Glutamatergic neuron (in vitro differentiated cells): ENCODE measurements at regions not wholly inside any gene's neighbourhood (a gene's known extent, or its start where the extent isn't known, plus 50 kb on each side); places are given as distances from the start of the nearest gene placed in this dataset.

ENCODE experiments used
- DNase-seq: peaks from one replicate; pipeline ENCODE4 v3.0.0; 2022
- H3K27ac Mint-ChIP-seq: one replicate; pipeline ENCODE4 v1.8.0; 2020; ENCODE audit warnings: mild to moderate bottlenecking, mixed read lengths, inconsistent platforms; ENCODE audit not compliant: unreplicated experiment
- H3K27me3 Mint-ChIP-seq: one replicate; pipeline ENCODE4 v1.8.0; 2020; ENCODE audit warnings: mild to moderate bottlenecking, moderate library complexity, mixed read lengths, inconsistent platforms; ENCODE audit not compliant: unreplicated experiment
- H3K36me3 Mint-ChIP-seq: one replicate; pipeline ENCODE4 v1.8.0; 2020; ENCODE audit warnings: mild to moderate bottlenecking, mixed read lengths, inconsistent platforms; ENCODE audit not compliant: unreplicated experiment
- H3K4me1 Mint-ChIP-seq: one replicate; pipeline ENCODE4 v1.8.0; 2020; ENCODE audit warnings: mild to moderate bottlenecking, low read depth, mixed read lengths, inconsistent platforms; ENCODE audit not compliant: unreplicated experiment
- H3K4me3 Mint-ChIP-seq: one replicate; pipeline ENCODE4 v1.8.0; 2020; ENCODE audit warnings: mild to moderate bottlenecking, mixed read lengths, inconsistent platforms; ENCODE audit not compliant: unreplicated experiment
- H3K9me3 Mint-ChIP-seq: one replicate; pipeline ENCODE4 v1.8.0; 2020; ENCODE audit warnings: mild to moderate bottlenecking, moderate library complexity, mixed read lengths, inconsistent platforms; ENCODE audit not compliant: unreplicated experiment
- CTCF ChIP-seq: fragments of 200-600 bp; sonication (generic); IDR thresholded peaks from one replicate; pipeline ENCODE4 v1.5.0; 2021; ENCODE audit not compliant: partially characterized antibody, unreplicated experiment

- H3K9me3 Mint-ChIP-seq: no peaks in the 10 kb centered on the region
- DNase-seq: no peak
- H3K27me3 Mint-ChIP-seq: no peaks in the 10 kb centered on the region
- H3K27ac Mint-ChIP-seq: no peak overlapping the region
- no peaks in the 10 kb centered on the region for H3K36me3 Mint-ChIP-seq
- H3K4me3 Mint-ChIP-seq: no peak overlapping the region
- no peak for TF ChIP-seq CTCF
- no peaks in the 10 kb centered on the region for H3K4me1 Mint-ChIP-seq
Measured at GRCh38 chr11:109795234-109795633, 298.0 kb upstream of the ZC3H12C start.

DNA sequence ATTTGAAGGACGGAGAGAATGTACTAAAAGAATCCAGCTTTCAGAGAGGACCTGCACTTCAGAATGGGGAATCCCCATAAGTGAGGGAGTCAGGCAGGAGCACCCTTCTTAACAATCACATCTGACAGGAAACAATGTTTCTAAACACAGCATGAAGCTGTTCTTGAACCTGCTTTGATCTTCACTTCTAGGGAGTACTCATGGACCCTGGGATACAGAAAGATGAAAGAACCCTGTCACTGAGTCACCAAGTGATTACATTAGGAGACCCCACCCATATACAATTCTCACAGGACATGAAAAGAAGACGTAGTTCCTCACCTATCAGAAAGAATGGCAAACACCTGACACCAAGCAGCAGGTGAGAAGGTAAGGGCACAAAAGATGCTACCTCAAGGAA lies 296.9 kb upstream of the ZC3H12C start:
- no peak for DNase-seq
- Mint-ChIP-seq H3K27me3 (no peaks in the 10 kb centered on the region), H3K4me1 (no peaks in the 10 kb centered on the region), H3K9me3 (peaks cover 3% of the 10 kb centered on the region), H3K27ac (no peak overlapping the region), H3K4me3 (no peak overlapping the region), H3K36me3 (no peaks in the 10 kb centered on the region)
- no peak for TF ChIP-seq CTCF

- Mint-ChIP-seq H3K27me3 (no peaks in the 10 kb centered on the region), H3K4me1 (peaks cover 4% of the 10 kb centered on the region), H3K36me3 (peaks cover 3% of the 10 kb centered on the region), H3K4me3 (no peak overlapping the region), H3K9me3 (peaks cover 3% of the 10 kb centered on the region), H3K27ac (no peak overlapping the region)
- no peak for DNase-seq
- TF ChIP-seq CTCF: no peak
Measured at GRCh38 chr11:109798521-109798920, 294.7 kb upstream of the ZC3H12C start.

GRCh38 chr11:109799604-109800003 lies 293.6 kb upstream of the ZC3H12C start:
- no peak for DNase-seq
- Mint-ChIP-seq H3K27ac (no peak overlapping the region), H3K27me3 (no peaks in the 10 kb centered on the region), H3K4me1 (peaks cover 4% of the 10 kb centered on the region), H3K4me3 (no peak overlapping the region), H3K36me3 (peaks cover 8% of the 10 kb centered on the region), H3K9me3 (peaks cover 3% of the 10 kb centered on the region)
- no peak for TF ChIP-seq CTCF

DNA sequence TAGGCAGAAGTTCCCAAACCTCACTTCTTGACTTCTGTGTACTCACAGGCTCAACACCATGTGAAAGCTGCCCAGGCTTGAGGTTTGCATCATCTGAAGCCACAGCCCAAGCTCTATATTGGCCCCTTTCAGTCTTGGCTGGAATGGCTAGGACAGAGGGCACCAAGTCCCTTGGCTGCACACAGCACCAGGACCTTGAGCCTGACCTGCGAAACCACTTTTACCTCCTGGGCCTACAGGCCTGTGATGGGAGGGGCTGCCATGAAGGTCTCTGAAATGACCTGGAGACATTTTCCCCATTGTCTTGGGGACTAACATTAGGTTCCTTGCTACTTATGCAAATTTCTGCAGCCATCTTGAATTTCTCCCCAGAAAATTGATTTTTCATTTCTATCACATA lies 288.3 kb upstream of the ZC3H12C start:
- no peak for TF ChIP-seq CTCF
- peaks cover 5% of the 10 kb centered on the region for H3K9me3 Mint-ChIP-seq
- peaks cover 4% of the 10 kb centered on the region for H3K4me1 Mint-ChIP-seq
- no peak overlapping the region for H3K27ac Mint-ChIP-seq
- peaks cover 14% of the 10 kb centered on the region for H3K36me3 Mint-ChIP-seq
- H3K27me3 Mint-ChIP-seq: no peaks in the 10 kb centered on the region
- H3K4me3 Mint-ChIP-seq: no peak overlapping the region
- DNase-seq: no peak
